Prostate gland (tissue), 2 donors: ENCODE measurements at regions not wholly inside any gene's neighbourhood (a gene's known extent, or its start where the extent isn't known, plus 50 kb on each side); places are given as distances from the start of the nearest gene placed in this dataset.

ENCODE experiments used
- POLR2A ChIP-seq: fragments of 450-650 bp; IDR thresholded peaks from one replicate; pipeline ENCODE4 v1.6.1; 2016; ENCODE audit warnings: antibody characterized with exemption, mild to moderate bottlenecking
- TF ChIP-seq, protein P1 (sequence below), 4 experiments: fragments of 200-600 bp in 2 of 4; fragments of 450-650 bp in 2 of 4; sonication (generic) in 2 of 4; IDR thresholded peaks; 1 replicate in 3 of 4; 2 replicates in 1 of 4; pipeline ENCODE4 v1.5.1; 2016 to 2019; ENCODE audit warnings: antibody characterized with exemption in 4 of 4, mild to moderate bottlenecking in 2 of 4, moderate library complexity in 2 of 4

- TF ChIP-seq, protein P1, sequence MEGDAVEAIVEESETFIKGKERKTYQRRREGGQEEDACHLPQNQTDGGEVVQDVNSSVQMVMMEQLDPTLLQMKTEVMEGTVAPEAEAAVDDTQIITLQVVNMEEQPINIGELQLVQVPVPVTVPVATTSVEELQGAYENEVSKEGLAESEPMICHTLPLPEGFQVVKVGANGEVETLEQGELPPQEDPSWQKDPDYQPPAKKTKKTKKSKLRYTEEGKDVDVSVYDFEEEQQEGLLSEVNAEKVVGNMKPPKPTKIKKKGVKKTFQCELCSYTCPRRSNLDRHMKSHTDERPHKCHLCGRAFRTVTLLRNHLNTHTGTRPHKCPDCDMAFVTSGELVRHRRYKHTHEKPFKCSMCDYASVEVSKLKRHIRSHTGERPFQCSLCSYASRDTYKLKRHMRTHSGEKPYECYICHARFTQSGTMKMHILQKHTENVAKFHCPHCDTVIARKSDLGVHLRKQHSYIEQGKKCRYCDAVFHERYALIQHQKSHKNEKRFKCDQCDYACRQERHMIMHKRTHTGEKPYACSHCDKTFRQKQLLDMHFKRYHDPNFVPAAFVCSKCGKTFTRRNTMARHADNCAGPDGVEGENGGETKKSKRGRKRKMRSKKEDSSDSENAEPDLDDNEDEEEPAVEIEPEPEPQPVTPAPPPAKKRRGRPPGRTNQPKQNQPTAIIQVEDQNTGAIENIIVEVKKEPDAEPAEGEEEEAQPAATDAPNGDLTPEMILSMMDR (IDR thresholded peaks at IDR 0.05): no peak
- TF ChIP-seq POLR2A: no peak
Observed at GRCh38 chr10:2883238-2883637, 184.1 kb upstream of the PFKP start.
